ENCODE measurements at regions not wholly inside any gene's neighbourhood (a gene's known extent, or its start where the extent isn't known, plus 50 kb on each side); places are given as distances from the start of the nearest gene placed in this dataset.

DNA sequence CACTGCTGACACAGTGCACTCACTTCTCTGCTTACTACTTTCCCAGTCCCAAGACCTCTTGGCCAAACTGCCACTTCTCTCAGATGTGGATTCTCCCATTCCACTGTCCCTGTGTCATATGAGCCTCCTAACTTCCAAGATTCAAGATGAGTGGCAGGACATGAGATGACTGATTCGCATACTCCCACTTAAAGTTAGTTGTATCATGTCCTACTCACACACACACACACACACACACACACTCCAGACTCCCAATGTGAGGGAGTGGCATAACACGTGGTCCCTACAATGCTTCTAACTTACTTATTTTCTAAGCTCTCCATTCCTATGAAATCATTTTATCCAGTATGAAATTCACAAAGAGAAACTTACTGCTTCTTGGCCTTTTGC lies 67.0 kb upstream of the CAV2 start:
- WGBS, 2 donors (ENCODE audit: extremely low coverage in 2 of 2, insufficient read length in 2 of 2, insufficient replicate concordance in 1 of 2), result no CpG with 5 or more reads among the region's 2 CpGs
- no peak overlapping the region for H3K27ac ChIP-seq (replicated peaks; ENCODE audit: low read length)

DNA sequence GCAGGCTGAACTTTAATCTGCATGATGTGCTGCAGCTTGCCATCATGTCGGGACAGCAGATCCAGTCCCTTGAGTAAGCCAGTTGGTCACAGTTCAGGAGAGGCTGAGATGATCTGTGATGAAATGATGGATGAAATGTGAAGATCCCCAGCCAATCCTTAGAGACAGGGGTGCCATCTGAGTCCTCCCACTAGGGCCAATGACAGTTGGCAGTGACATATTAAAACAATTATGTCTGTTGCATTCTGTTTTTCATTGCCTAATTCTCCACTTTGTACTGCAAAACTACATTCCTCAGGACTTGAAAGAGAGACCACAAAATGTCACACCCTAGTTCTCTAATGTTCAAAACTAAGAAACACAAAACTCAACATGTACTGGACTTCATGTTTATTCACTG lies 66.3 kb upstream of the CAV2 start:
- Histone ChIP-seq H4K91ac (ENCODE audit: low read depth, low read length, poor library complexity) (no peak overlapping the region), H3K4me3 (ENCODE audit: low read length in 2 of 2) (no peak overlapping the region), H3K4me1 (ENCODE audit: control insufficient read depth in 2 of 2, insufficient read depth in 1 of 2, low read depth in 1 of 2, low read length in 2 of 2) (no peaks in the 10 kb centered on the region), H2BK12ac (ENCODE audit: low read length) (no peak overlapping the region), H3K9ac (ENCODE audit: low read depth, low read length, poor library complexity) (no peak overlapping the region), H2AFZ (ENCODE audit: low read length) (no peak overlapping the region), H2AK5ac (ENCODE audit: low read depth, low read length) (no peak overlapping the region), H3K23ac (ENCODE audit: low read depth, low read length, poor library complexity) (no peak overlapping the region), H3K27me3 (ENCODE audit: control insufficient read depth in 3 of 3, insufficient read depth in 3 of 3, low read depth in 1 of 3, low read length in 3 of 3) (no peaks in the 10 kb centered on the region), H2BK5ac (ENCODE audit: low read length) (no peak overlapping the region), H4K8ac (ENCODE audit: low read depth, low read length) (no peak overlapping the region), H3K4ac (ENCODE audit: low read length) (no peak overlapping the region), H3K27ac (replicated peaks; ENCODE audit: low read length) (no peak overlapping the region), H3K79me1 (ENCODE audit: low read depth, low read length) (no peaks in the 10 kb centered on the region), H3K4me2 (ENCODE audit: insufficient read depth, low read length, poor library complexity, severe bottlenecking) (no peak overlapping the region), H2BK15ac (ENCODE audit: low read length) (no peak overlapping the region), H2BK120ac (ENCODE audit: low read depth, low read length) (no peak overlapping the region), H3K9me3 (replicated peaks in 1 of 2; ENCODE audit: control insufficient read depth in 2 of 2, insufficient read depth in 1 of 2, low read depth in 1 of 2, low read length in 2 of 2) (no peaks in the 10 kb centered on the region), H3K18ac (ENCODE audit: low read length) (no peak overlapping the region), H3K36me3 (replicated peaks in 1 of 2; ENCODE audit: control insufficient read depth in 2 of 2, insufficient read depth in 2 of 2, low read length in 2 of 2) (no peaks in the 10 kb centered on the region), H3K14ac (ENCODE audit: low read length) (no peak overlapping the region)
- no CpG with 5 or more reads among the region's 1 CpG for WGBS, 2 donors (ENCODE audit: extremely low coverage in 2 of 2, insufficient read length in 2 of 2, insufficient replicate concordance in 1 of 2)
- no peak for DNase-seq (ENCODE audit: low spot score)

More for the DNA sequence above, 67.0 kb upstream of the CAV2 start:
- no peak overlapping the region for H4K91ac ChIP-seq (ENCODE audit: low read depth, low read length, poor library complexity)
- no peaks in the 10 kb centered on the region for H3K79me1 ChIP-seq (ENCODE audit: low read depth, low read length)
- no peak overlapping the region for H2AFZ ChIP-seq (ENCODE audit: low read length)
- H3K4me1 ChIP-seq (ENCODE audit: control insufficient read depth in 2 of 2, insufficient read depth in 1 of 2, low read depth in 1 of 2, low read length in 2 of 2), result no peaks in the 10 kb centered on the region
- no peak overlapping the region for H2BK120ac ChIP-seq (ENCODE audit: low read depth, low read length)
- DNase-seq (ENCODE audit: low spot score), result no peak
- H3K27me3 ChIP-seq (ENCODE audit: control insufficient read depth in 3 of 3, insufficient read depth in 3 of 3, low read depth in 1 of 3, low read length in 3 of 3), result no peaks in the 10 kb centered on the region
- no peak overlapping the region for H3K4me3 ChIP-seq (ENCODE audit: low read length in 2 of 2)
- no peaks in the 10 kb centered on the region for H3K9me3 ChIP-seq (replicated peaks in 1 of 2; ENCODE audit: control insufficient read depth in 2 of 2, insufficient read depth in 1 of 2, low read depth in 1 of 2, low read length in 2 of 2)
- no peak overlapping the region for H2BK5ac ChIP-seq (ENCODE audit: low read length)
- H2AK5ac ChIP-seq (ENCODE audit: low read depth, low read length), result no peak overlapping the region
- H3K36me3 ChIP-seq (replicated peaks in 1 of 2; ENCODE audit: control insufficient read depth in 2 of 2, insufficient read depth in 2 of 2, low read length in 2 of 2), result no peaks in the 10 kb centered on the region
- no peak overlapping the region for H3K4me2 ChIP-seq (ENCODE audit: insufficient read depth, low read length, poor library complexity, severe bottlenecking)
- no peak overlapping the region for H2BK12ac ChIP-seq (ENCODE audit: low read length)
- no peak overlapping the region for H3K23ac ChIP-seq (ENCODE audit: low read depth, low read length, poor library complexity)
- H3K4ac ChIP-seq (ENCODE audit: low read length), result no peak overlapping the region
- H2BK15ac ChIP-seq (ENCODE audit: low read length), result no peak overlapping the region
- H4K8ac ChIP-seq (ENCODE audit: low read depth, low read length), result no peak overlapping the region
- no peak overlapping the region for H3K9ac ChIP-seq (ENCODE audit: low read depth, low read length, poor library complexity)
- H3K18ac ChIP-seq (ENCODE audit: low read length), result no peak overlapping the region
- no peak overlapping the region for H3K14ac ChIP-seq (ENCODE audit: low read length)

GRCh38 chr7:116434820-116435341 lies 64.7 kb upstream of the CAV2 start:
- Histone ChIP-seq H3K4me1 (ENCODE audit: control insufficient read depth in 2 of 2, insufficient read depth in 1 of 2, low read depth in 1 of 2, low read length in 2 of 2) (no peaks in the 10 kb centered on the region), H3K4me2 (ENCODE audit: insufficient read depth, low read length, poor library complexity, severe bottlenecking) (no peak overlapping the region), H3K36me3 (replicated peaks in 1 of 2; ENCODE audit: control insufficient read depth in 2 of 2, insufficient read depth in 2 of 2, low read length in 2 of 2) (no peaks in the 10 kb centered on the region), H4K8ac (ENCODE audit: low read depth, low read length) (no peak overlapping the region), H3K4me3 (ENCODE audit: low read length in 2 of 2) (no peak overlapping the region), H4K91ac (ENCODE audit: low read depth, low read length, poor library complexity) (no peak overlapping the region), H2BK120ac (ENCODE audit: low read depth, low read length) (no peak overlapping the region), H3K4ac (ENCODE audit: low read length) (no peak overlapping the region), H3K79me1 (ENCODE audit: low read depth, low read length) (no peaks in the 10 kb centered on the region), H2AK5ac (ENCODE audit: low read depth, low read length) (no peak overlapping the region), H2BK15ac (ENCODE audit: low read length) (no peak overlapping the region), H2BK5ac (ENCODE audit: low read length) (no peak overlapping the region), H2AFZ (ENCODE audit: low read length) (no peak overlapping the region), H3K23ac (ENCODE audit: low read depth, low read length, poor library complexity) (no peak overlapping the region), H3K18ac (ENCODE audit: low read length) (no peak overlapping the region), H3K27me3 (ENCODE audit: control insufficient read depth in 3 of 3, insufficient read depth in 3 of 3, low read depth in 1 of 3, low read length in 3 of 3) (no peaks in the 10 kb centered on the region), H3K9me3 (replicated peaks in 1 of 2; ENCODE audit: control insufficient read depth in 2 of 2, insufficient read depth in 1 of 2, low read depth in 1 of 2, low read length in 2 of 2) (no peaks in the 10 kb centered on the region), H3K14ac (ENCODE audit: low read length) (no peak overlapping the region), H3K9ac (ENCODE audit: low read depth, low read length, poor library complexity) (no peak overlapping the region), H3K27ac (replicated peaks; ENCODE audit: low read length) (no peak overlapping the region), H2BK12ac (ENCODE audit: low read length) (no peak overlapping the region)
- no CpG with 5 or more reads among the region's 1 CpG for WGBS, 2 donors (ENCODE audit: extremely low coverage in 2 of 2, insufficient read length in 2 of 2, insufficient replicate concordance in 1 of 2)
- no peak for DNase-seq (ENCODE audit: low spot score)

- Histone ChIP-seq H3K36me3 (replicated peaks in 1 of 2; ENCODE audit: control insufficient read depth in 2 of 2, insufficient read depth in 2 of 2, low read length in 2 of 2) (no peaks in the 10 kb centered on the region), H2AFZ (ENCODE audit: low read length) (no peak overlapping the region), H2BK5ac (ENCODE audit: low read length) (no peak overlapping the region), H3K23ac (ENCODE audit: low read depth, low read length, poor library complexity) (no peak overlapping the region), H2BK120ac (ENCODE audit: low read depth, low read length) (no peak overlapping the region), H4K8ac (ENCODE audit: low read depth, low read length) (no peak overlapping the region), H2BK15ac (ENCODE audit: low read length) (no peak overlapping the region), H3K27me3 (ENCODE audit: control insufficient read depth in 3 of 3, insufficient read depth in 3 of 3, low read depth in 1 of 3, low read length in 3 of 3) (no peaks in the 10 kb centered on the region), H3K9ac (ENCODE audit: low read depth, low read length, poor library complexity) (no peak overlapping the region), H3K4ac (ENCODE audit: low read length) (no peak overlapping the region), H3K27ac (replicated peaks; ENCODE audit: low read length) (no peak overlapping the region), H3K4me1 (ENCODE audit: control insufficient read depth in 2 of 2, insufficient read depth in 1 of 2, low read depth in 1 of 2, low read length in 2 of 2) (no peaks in the 10 kb centered on the region), H3K14ac (ENCODE audit: low read length) (no peak overlapping the region), H3K4me3 (ENCODE audit: low read length in 2 of 2) (no peak overlapping the region), H3K79me1 (ENCODE audit: low read depth, low read length) (no peaks in the 10 kb centered on the region), H2AK5ac (ENCODE audit: low read depth, low read length) (no peak overlapping the region), H4K91ac (ENCODE audit: low read depth, low read length, poor library complexity) (no peak overlapping the region), H3K4me2 (ENCODE audit: insufficient read depth, low read length, poor library complexity, severe bottlenecking) (no peak overlapping the region), H2BK12ac (ENCODE audit: low read length) (no peak overlapping the region), H3K18ac (ENCODE audit: low read length) (no peak overlapping the region), H3K9me3 (replicated peaks in 1 of 2; ENCODE audit: control insufficient read depth in 2 of 2, insufficient read depth in 1 of 2, low read depth in 1 of 2, low read length in 2 of 2) (no peaks in the 10 kb centered on the region)
- no CpG with 5 or more reads among the region's 5 CpGs for WGBS, 2 donors (ENCODE audit: extremely low coverage in 2 of 2, insufficient read length in 2 of 2, insufficient replicate concordance in 1 of 2)
- no peak for DNase-seq (ENCODE audit: low spot score)
Measured at GRCh38 chr7:116436305-116436826, 63.2 kb upstream of the CAV2 start.

All from neuronal stem cell (in vitro differentiated cells).